ENCODE measurements at regions not wholly inside any gene's neighbourhood (a gene's known extent, or its start where the extent isn't known, plus 50 kb on each side); places are given as distances from the start of the nearest gene placed in this dataset.

GRCh38 chr1:29893046-29893723 is 656.9 kb downstream of the PTPRU start:
- H3K79me2 ChIP-seq (ENCODE audit: insufficient read depth, low read length) = no peaks in the 10 kb centered on the region
- 0% methylated on average over 5 of the region's 7 CpGs for WGBS (ENCODE audit: low lambda C conversion rate)
- no TSS peak for BruUV-seq (replicated peaks)

GRCh38 chr1:29892247-29892646 is 655.9 kb downstream of the PTPRU start:
- H3K9me3 ChIP-seq (ENCODE audit: low read length) = no peaks in the 10 kb centered on the region
- H3K79me2 ChIP-seq (ENCODE audit: insufficient read depth, low read length) = no peaks in the 10 kb centered on the region
- no peak overlapping the region for H3K4me2 ChIP-seq (ENCODE audit: low read depth, low read length)
- H4K20me1 ChIP-seq (ENCODE audit: insufficient read depth, low read length) = no peaks in the 10 kb centered on the region
- no peaks in the 10 kb centered on the region for H3K4me1 ChIP-seq (ENCODE audit: insufficient read depth, low read length)
- in situ Hi-C loops (cut with HindIII; ENCODE audit: extremely low pct_ligation_motif_present, low pct_unique_long_range_greater_than_20kb) (no loop called here), intact Hi-C loops (cut with micrococcal nuclease; ENCODE audit: unreplicated experiment) (no loop called here)
- WGBS (ENCODE audit: low lambda C conversion rate) = 0% methylated on average over 1 of the region's 1 CpG
- H3K27me3 ChIP-seq (ENCODE audit: control insufficient read depth in 1 of 2, insufficient read depth in 2 of 2, low read length in 2 of 2) = no peaks in the 10 kb centered on the region; a peak in 2 of 5 replicates
- no peak overlapping the region for H2AFZ ChIP-seq (ENCODE audit: low read length)
- ATAC-seq = no peak
- DNase-seq (ENCODE audit: low spot score) = no peak
- H3K36me3 ChIP-seq (replicated peaks in 1 of 2; ENCODE audit: control insufficient read depth in 1 of 2, insufficient read depth in 2 of 2, low read length in 2 of 2) = no peaks in the 10 kb centered on the region
- POLR2A ChIA-PET = no interaction called here
- CTCF ChIA-PET (ENCODE audit: low intra/inter-chr PET ratio, low total read pairs) = no interaction called here
- FAIRE-seq = no peak
- H3K9ac ChIP-seq (ENCODE audit: insufficient read depth, low read depth, low read length) = no peak overlapping the region
- no TSS peak for BruUV-seq (replicated peaks)
- no peak overlapping the region for H3K4me3 ChIP-seq (replicated peaks in 1 of 3; ENCODE audit: insufficient read depth in 1 of 3, low read depth in 2 of 3, low read length in 3 of 3)
- no peak overlapping the region for H3K27ac ChIP-seq (ENCODE audit: extremely low read length, insufficient read depth, low read length)
- TF ChIP-seq ATF7-NPFF (CRISPR knock-in tag; IDR thresholded peaks at IDR 0.05; ENCODE audit: low read depth) (no peak), ISX (CRISPR knock-in tag; conservative IDR thresholded peaks at IDR 0.05) (no peak), NFIB (CRISPR knock-in tag; IDR thresholded peaks at IDR 0.05; ENCODE audit: borderline replicate concordance) (no peak), HOXA9 (CRISPR knock-in tag; IDR thresholded peaks at IDR 0.05; ENCODE audit: borderline replicate concordance) (no peak), SRSF9 (IDR thresholded peaks at IDR 0.05; ENCODE audit: borderline replicate concordance, insufficient read depth, low read depth, low read length, poor library complexity, severe bottlenecking) (no peak), EHMT2 (IDR thresholded peaks at IDR 0.05; ENCODE audit: borderline replicate concordance, low read depth, low read length) (no peak), ONECUT2 (CRISPR knock-in tag; IDR thresholded peaks at IDR 0.05) (no peak), ZSCAN22 (CRISPR knock-in tag; IDR thresholded peaks at IDR 0.05) (no peak), FOXK1 (CRISPR knock-in tag; IDR thresholded peaks at IDR 0.05; ENCODE audit: borderline replicate concordance, low read depth) (no peak), MIER2 (CRISPR knock-in tag; IDR thresholded peaks at IDR 0.05) (no peak), SMAD9 (CRISPR knock-in tag; IDR thresholded peaks at IDR 0.05) (no peak)
- TF ChIP-seq, protein P1, sequence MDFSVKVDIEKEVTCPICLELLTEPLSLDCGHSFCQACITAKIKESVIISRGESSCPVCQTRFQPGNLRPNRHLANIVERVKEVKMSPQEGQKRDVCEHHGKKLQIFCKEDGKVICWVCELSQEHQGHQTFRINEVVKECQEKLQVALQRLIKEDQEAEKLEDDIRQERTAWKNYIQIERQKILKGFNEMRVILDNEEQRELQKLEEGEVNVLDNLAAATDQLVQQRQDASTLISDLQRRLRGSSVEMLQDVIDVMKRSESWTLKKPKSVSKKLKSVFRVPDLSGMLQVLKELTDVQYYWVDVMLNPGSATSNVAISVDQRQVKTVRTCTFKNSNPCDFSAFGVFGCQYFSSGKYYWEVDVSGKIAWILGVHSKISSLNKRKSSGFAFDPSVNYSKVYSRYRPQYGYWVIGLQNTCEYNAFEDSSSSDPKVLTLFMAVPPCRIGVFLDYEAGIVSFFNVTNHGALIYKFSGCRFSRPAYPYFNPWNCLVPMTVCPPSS (IDR thresholded peaks at IDR 0.05) = no peak

More at GRCh38 chr1:29893046-29893723, 656.9 kb downstream of the PTPRU start:
- Histone ChIP-seq H4K20me1 (ENCODE audit: insufficient read depth, low read length) (no peaks in the 10 kb centered on the region), H3K36me3 (replicated peaks in 1 of 2; ENCODE audit: control insufficient read depth in 1 of 2, insufficient read depth in 2 of 2, low read length in 2 of 2) (no peaks in the 10 kb centered on the region), H3K27ac (ENCODE audit: extremely low read length, insufficient read depth, low read length) (no peak overlapping the region), H3K9ac (ENCODE audit: insufficient read depth, low read depth, low read length) (no peak overlapping the region), H3K4me2 (ENCODE audit: low read depth, low read length) (no peak overlapping the region), H3K4me1 (ENCODE audit: insufficient read depth, low read length) (no peaks in the 10 kb centered on the region), H3K27me3 (ENCODE audit: control insufficient read depth in 1 of 2, insufficient read depth in 2 of 2, low read length in 2 of 2) (no peaks in the 10 kb centered on the region; a peak in 2 of 5 replicates), H2AFZ (ENCODE audit: low read length) (no peak overlapping the region), H3K9me3 (ENCODE audit: low read length) (no peaks in the 10 kb centered on the region), H3K4me3 (replicated peaks in 1 of 3; ENCODE audit: insufficient read depth in 1 of 3, low read depth in 2 of 3, low read length in 3 of 3) (no peak overlapping the region)
- intact Hi-C loops (cut with micrococcal nuclease; ENCODE audit: unreplicated experiment) (no loop called here), in situ Hi-C loops (cut with HindIII; ENCODE audit: extremely low pct_ligation_motif_present, low pct_unique_long_range_greater_than_20kb) (no loop called here)
- ATAC-seq (no peak), FAIRE-seq (no peak), DNase-seq (ENCODE audit: low spot score) (no peak)
- TF ChIP-seq PAX8 (CRISPR knock-in tag; IDR thresholded peaks at IDR 0.05; ENCODE audit: borderline replicate concordance) (no peak), GFI1 (CRISPR knock-in tag; IDR thresholded peaks at IDR 0.05; ENCODE audit: borderline replicate concordance) (no peak), ZNF484 (CRISPR knock-in tag; IDR thresholded peaks at IDR 0.05; ENCODE audit: borderline replicate concordance, low read depth) (no peak), ZNF567 (CRISPR knock-in tag; IDR thresholded peaks at IDR 0.05; ENCODE audit: borderline replicate concordance) (no peak), ZNF530 (CRISPR knock-in tag; IDR thresholded peaks at IDR 0.05; ENCODE audit: low read depth) (no peak), ZNF891 (CRISPR knock-in tag; IDR thresholded peaks at IDR 0.05) (no peak), ZFY (CRISPR knock-in tag; IDR thresholded peaks at IDR 0.05) (no peak), ZNF552 (CRISPR knock-in tag; IDR thresholded peaks at IDR 0.05; ENCODE audit: borderline replicate concordance) (no peak), PHF8 (CRISPR knock-in tag; IDR thresholded peaks at IDR 0.05) (no peak), ZBTB43 (CRISPR knock-in tag; conservative IDR thresholded peaks at IDR 0.05) (no peak)
- ChIA-PET CTCF (ENCODE audit: low intra/inter-chr PET ratio, low total read pairs) (no interaction called here), POLR2A (no interaction called here)
